Inferior parietal cortex (tissue), 1 donor: ENCODE measurements at regions not wholly inside any gene's neighbourhood (a gene's known extent, or its start where the extent isn't known, plus 50 kb on each side); places are given as distances from the start of the nearest gene placed in this dataset.
"Not testable (repeated sequence)": the region's sequence is repeated elsewhere in the genome, so short reads cannot be mapped to it uniquely, and the experiment has no call there.

Experiments
- DNase-seq: peaks from one replicate; pipeline ENCODE4 v3.0.0-alpha.2; 2016; ENCODE audit errors: extremely low spot score

DNA sequence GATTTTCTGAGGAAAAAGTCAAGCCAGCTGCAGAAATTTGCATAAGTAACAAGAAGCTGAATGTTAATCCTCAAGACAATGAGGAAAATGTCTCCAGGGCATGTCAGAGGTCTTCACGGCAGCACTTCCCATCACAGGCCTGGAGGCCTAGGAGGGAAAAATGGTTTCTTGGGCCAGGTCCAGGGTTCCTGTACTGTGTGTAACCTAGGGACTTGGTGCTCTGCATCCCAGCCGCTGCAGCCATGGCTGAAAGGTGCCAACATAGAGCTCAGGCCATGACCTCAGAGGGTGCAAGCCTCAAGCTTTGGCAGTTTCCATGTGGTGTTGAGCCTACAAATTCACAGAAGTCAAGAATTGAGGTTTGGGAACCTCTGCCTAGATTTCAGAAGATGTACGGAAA, 144.1 kb downstream of the AKR1D1 start:
- DNase-seq, result not testable (repeated sequence)

DNA sequence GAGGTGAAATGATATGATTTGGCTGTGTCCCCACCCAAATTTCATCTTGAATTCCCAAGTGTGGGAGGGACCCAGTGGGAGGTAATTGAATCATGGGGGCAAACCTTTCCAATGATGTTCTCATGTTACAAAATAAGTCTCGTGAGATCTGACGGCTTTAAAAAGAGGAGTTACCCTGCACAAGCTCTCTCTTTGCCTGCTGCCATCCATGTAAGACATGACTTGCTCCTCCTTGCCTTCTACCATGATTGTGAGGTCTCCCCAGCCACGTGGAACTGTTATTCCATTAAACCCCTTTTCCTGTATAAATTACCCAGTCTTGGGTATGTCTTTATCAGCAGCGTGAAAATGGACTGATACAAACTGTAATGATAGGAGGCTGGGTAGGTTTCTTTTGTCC, 145.1 kb downstream of the AKR1D1 start:
- DNase-seq, result not testable (repeated sequence)

DNA sequence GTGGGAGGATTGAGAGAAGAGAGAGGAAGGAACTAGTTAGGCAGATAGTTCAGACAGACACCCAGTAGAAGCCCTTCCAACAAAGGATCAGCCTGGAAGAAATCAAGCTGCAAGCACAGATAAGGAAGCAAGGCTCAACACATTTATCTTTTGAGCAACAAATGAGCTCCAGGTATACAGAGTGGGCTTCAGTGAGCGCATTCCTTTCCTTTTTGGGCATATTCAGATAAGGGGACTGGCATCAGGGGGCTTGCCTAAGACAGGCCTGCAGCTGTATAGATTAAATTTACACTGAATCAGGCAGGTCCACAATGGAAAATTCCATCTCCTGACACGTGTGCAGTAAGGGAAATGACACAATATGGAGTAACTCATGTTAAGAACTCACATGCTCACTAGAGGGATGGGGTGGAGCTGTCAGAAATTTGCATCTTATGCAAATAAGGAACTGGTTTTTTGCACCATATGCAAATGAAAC, 147.2 kb downstream of the AKR1D1 start:
- DNase-seq, result no peak

DNA sequence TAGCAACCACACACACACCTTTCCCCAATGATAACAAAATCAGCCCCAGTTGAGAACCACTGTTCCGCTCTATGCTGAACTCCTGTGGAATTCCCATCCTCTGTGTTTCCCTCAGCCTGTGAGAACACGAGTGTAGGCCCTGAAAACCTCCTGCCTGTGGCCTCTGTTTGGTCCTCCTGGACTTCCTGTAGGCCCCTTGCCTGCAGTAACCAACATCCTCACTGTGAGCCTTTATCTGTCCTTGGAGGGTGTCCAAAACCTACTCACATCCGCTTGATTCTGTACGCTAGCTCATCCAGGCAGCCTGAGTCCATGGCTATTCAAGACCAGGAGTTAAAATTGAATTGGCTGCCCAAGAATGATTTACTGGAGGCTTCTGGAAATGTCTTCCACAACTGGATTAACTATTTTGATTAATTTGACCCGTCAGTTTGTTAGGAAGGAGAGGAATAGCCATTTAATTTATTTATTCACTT, 149.8 kb downstream of the AKR1D1 start:
- no peak for DNase-seq

DNA sequence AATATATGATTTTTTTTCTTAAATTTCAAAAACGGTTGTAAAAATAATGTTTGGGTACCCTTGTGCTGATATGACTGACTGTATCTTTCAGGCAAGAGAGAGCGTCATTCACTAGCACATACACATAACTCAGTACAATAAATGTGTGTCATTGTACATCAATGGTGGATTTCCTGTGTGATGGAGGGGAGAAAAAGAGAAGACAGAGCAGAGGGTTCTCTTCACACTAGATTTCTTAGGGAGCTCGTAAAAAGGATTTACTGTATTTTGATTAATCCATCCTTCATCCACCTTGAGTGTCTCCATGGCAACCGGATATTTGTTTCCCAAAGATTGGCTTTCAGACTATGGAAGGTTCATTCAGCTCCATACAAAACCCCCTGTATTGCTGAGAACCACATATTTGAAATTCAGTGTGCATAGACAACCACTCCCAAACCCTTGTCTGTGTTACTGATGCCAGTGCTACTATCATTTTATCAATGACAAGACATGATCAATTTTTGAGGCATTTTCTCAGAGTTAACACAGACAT, 150.6 kb downstream of the AKR1D1 start:
- DNase-seq, result no peak

DNA sequence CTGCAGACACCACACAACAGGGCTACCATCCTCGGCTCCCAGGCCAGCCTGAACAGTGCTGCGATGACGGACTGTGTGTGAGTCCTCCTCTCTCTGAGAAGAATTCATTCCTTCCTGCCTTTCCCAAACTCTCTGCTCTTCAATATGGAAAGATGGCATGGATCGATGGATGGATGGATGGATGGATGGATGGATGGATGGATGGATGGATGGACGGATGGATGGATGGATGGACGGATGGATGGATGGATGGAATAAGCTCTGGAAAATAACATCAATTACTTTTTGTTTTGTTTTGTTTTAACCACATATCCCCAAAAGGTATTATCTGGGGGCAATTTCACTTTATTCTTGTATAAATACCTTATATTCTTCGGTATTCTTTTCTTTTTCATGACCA, 151.9 kb downstream of the AKR1D1 start:
- no peak for DNase-seq

DNA sequence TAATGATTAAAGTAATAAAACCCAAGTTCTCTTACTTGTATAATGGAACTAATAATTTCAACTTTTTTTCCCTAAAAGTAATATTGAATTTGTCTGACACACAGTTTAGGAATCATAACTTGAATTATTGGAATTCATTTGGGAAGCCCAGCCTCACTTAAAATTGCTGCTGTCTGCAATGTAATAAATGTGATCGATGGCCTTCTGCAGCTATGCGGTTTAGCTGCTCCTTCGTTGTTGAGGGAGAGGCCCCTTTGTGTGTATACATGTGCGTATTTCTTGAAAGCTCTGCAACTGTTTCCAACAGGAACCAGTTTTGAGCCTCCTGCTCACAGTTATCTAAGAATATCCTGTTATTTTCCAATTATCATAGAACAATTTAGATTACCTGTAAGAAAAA, 152.5 kb downstream of the AKR1D1 start:
- no peak for DNase-seq

DNA sequence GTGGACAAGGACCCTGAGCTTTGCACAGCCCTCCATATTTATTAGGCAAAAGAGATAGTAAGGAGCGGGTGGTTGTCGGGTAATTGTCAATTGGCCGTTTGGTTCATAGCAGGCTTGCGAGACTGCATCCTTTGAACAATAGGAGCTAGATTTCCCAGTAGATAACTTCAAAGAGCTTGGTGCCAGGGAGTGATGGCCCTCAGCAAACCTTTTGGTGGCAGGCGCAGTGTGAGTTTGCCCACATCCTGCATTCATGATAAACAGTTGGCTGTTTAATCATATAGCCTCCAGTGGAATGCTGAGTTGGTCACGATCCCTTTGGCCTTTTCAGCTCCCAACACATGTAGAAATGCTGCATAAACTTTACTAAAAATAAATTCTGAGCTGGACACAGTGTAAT, 156.9 kb downstream of the AKR1D1 start:
- DNase-seq, result no peak

DNA sequence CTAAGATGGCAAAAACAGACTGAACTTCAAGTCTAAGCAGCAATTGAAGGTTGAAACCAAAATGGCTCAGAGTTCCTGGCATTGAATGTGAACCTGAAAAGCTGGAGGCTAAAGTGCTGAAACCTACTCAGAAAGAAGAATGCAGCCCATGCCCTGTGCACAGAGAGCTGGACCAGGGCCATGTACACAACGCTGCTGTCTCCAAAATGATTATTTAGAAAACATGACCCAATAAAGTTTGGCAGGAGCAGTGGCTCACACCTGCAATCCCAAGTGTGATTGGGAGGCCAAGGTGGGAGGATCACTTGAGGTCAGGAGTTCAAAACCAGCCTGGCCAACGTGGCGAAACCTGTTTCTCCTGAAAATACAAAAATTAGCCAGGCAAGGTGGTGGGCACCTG, 158.9 kb downstream of the AKR1D1 start:
- DNase-seq, result no peak

DNA sequence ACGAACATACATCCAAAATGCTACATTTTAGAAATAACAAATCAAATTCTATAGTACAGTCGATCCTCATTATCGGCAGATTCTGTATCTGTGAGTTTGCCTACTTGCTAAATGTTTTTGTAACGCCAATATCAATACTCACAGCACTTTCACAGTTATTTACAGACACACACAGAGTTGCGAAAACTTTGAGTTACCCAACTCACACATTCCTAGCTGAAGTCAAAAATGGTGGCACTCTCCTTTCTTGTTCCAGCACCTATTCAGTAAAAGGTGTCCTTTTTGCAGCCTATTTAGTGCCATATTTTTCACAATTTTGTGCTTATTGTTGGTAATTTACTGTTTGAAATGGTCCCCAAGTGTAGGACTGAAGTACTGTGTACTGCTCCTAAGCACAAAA, 161.7 kb downstream of the AKR1D1 start:
- no peak for DNase-seq

DNA sequence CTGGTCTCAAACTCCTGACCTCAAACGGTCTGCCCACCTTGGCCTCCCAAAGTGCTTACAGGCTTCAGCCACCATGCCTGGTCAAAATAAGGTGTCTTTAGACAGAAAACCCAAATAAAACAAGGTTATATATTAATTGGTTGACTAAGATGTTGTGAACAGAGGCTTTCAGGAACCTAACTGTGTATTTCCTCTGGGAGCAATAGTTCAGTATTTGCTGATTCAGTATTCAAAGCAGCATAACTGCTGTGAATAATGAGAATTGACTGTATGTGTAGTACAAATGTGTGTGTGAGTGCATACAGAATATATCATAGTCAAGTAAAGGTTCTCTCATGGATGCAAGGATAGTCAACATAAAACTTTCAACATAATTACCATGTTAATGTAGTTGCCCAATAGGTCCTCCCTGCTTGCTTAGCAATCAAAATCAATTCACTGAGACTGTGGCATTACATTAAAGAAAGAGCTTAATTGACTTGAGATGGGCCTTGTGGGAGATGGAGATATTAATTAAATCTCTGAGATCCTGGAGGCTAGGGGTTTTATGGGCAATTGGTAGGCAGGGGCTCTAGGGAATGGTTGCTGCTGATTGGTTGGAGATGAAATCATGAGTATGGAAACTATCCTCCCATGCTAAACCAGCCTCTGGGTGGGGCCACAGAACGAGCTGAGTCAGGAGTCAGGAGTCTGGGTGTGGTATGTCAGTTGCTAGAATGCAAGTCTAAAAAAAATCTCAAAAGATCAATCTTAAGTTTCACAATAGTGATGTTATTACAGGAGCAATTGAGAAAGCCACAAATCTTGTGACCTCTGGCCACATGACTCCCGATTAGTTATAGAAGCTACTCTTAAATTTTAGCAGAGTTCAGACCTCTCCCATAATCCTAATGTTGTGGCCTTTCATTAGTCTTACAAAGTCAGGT, 162.7 kb downstream of the AKR1D1 start:
- no peak for DNase-seq

DNA sequence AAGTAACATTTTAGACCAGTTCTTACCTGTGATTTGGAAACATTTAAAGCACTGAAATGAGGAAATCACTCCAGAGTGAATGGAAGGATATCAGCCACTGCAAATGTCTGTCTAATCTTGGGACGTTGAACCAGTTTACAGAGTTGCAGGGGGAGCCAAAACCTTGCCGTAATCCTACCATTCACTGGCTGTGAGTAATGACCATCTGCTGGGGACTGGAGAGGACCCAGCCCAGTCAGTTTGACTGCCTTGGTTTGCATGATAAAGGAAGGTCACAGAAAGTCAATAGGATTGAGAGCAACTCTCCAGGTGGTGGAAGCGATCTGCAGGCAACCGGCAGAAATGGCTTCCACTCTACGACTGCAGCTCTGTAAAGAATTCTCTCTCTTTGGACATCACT, 167.2 kb downstream of the AKR1D1 start:
- DNase-seq, result peak; percentile 29

DNA sequence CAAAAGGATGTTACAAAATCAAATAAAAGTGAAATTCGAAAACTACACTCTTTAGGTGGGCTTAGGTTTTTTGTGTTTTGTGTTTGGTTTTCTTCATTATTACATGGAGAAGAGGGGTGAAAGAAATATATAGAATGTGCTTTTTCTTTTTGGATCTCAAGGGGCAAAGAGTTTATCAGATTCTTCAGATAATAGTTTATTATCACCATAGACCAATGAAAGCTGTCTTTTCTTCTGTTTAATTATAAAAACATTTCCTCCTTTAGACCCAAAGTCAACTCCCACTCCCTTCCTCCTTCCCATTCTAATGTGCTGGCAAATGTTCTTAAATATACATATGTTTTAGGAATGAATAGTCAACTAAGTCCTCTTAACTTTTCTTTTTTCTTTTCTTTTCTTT, 167.6 kb downstream of the AKR1D1 start:
- DNase-seq, result no peak

DNA sequence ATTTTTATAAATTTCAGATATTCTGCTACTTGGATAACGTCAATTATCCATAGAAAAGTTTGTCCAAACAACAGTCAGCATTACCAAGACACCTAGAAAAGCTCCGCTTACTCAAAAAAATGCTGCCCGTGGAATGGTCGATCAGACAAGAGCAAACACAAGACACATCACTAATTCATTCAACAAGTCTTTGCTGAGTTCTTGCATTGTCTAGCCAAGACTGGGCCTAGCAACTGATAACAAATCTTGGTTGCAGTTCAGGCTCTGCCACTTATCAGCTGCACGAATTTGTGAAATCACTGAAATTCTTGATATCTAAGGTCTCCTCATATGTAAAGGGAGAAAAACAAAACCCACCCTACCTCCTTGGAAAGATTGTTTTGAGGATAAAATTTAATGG, 168.3 kb downstream of the AKR1D1 start:
- no peak for DNase-seq

DNA sequence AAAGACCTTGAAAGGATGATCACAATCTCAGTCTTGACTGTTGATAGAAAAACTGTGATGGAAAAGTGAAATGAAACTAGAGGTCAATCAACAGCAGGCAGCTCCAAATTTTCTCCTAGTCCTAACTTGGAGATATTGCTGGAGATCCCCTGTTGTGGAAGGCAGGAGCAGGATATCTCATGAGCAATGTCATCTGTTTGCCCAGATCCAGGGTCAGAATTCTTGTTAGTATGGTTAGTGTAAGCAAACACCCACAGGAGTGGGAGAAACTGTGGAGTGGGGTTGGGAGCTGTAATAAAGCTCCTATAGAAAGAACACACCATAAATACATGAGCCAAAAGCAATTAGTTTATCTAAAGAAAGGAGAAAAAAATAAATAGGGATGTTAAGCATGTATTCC, 169.0 kb downstream of the AKR1D1 start:
- DNase-seq, result no peak

DNA sequence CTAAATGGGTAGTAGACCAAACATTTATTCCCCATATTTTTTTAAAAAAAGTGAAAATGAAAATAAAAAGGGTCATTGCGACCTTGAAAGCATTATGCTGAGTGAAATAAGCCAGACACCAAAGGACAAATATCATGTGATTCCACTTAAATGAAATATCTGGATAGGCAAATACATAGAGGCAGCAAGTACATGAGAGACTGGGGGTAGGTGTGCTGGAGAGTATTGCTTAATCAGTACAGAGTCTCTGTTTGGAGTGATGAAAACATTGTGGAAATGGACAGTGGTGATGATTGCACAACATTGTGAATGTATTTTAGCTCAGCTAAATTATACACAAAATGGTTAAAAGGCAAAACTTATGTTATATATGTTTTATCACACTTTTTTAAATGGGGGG, 169.4 kb downstream of the AKR1D1 start:
- no peak for DNase-seq

DNA sequence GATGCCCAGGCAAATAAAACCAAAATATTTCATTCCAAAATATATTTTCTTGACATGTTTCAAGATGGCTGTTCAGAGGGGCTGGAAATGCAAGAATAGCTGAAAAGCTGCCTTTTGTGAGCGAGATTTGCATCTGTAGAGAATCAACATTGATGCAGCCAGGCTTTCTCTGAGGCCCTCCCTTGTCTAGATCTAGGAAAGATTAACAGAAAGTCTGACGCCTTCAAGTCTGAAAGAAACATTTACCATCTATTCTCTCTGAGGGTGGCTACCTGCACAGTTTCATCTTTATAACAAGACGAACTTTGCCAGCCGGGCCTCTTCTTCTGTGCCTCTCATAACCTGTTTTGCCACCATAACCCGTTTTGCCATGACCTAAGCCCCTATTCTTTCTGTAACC, 170.2 kb downstream of the AKR1D1 start:
- DNase-seq, result no peak

DNA sequence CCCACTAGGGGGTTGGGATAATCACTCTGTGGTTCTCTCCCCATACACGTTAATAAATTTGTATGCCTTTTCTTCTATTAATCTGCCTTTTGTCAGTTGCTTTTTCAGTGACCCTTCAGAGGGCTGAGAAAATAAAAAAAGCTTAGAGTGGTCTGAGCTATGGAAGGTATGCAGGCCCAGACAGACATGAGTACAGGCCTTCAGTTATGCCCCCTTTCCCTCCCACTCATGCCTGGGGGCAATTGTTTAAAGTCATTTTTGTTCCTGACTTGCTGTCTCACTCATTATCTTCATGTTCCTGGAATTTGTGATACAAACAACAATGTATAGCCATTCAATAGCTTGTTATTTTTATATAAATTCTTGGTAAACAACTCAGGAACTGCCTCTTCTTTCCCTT, 170.8 kb downstream of the AKR1D1 start:
- no peak for DNase-seq

DNA sequence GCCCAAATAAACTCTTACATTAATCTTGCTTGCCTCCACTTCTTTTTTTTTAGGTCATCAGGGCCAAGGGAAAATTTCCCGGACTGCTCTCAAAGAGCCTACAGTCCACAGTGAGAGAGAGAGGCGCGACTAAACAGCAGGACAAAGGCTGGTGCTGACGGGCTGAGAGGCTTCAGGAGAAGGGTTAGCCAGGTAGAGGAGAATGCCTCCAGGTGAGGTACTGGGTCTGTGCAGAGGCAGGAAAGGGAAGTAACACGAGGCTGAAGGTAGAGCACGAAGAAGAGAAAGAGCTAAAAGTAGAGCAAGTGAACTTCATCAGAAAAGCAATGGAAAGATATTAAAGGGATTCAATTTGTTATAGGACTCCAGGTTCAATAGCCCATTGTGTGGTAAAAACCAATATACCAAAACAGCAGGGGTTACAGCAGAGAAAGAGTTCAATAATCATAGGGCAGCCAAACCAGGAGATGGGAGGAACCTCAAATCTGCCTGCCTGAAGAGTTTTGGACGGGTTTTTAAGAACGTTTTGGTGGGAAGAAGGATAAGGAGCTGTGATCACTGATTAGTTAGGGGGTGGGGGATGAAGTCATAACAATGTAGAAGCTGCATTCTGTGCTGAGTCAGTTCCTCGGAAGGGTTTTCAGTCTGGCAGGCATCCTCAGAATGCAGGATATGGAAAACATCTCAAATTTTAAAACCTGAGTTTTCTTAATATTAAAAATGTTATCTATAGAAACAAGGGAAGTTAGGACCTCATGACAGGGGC, 171.5 kb downstream of the AKR1D1 start:
- no peak for DNase-seq

DNA sequence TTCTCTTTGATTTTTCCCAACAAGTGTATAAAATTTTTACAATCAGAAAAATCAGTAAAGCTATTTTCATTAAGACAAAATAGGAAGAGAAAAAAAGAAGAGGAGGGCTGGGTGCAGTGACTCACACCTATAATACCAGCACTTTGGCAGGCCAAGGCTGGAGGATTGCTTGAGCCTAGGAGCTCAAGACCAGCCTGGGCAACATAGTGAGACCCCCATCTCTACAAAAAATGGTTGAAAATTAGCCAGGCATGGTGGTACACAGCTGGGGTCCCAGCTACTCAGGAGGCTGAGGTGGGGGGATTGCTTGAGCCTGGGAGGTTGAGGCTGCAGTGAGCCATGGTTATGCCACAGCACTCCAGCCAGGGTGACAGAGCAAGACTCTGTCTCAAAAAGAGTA, 172.3 kb downstream of the AKR1D1 start:
- no peak for DNase-seq

DNA sequence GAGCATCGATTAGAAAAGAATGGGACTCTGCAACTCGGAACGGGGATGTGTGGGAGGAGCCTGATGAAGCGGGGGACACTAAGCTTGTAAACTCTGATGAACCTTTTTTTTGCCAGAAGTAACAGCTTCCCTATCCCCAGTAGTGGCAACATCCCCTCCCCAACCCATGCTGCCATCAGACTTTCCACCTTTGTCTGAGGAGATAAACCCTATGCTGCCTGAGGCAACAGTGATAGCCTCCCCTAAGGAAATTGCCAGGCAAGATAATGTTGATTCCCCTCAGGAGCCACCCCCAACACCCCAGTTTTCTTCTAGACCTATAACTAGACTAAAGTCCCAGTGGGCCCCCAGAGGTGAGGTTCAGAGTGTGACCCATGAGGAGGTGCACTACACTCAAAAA, 173.7 kb downstream of the AKR1D1 start:
- DNase-seq, result no peak

DNA sequence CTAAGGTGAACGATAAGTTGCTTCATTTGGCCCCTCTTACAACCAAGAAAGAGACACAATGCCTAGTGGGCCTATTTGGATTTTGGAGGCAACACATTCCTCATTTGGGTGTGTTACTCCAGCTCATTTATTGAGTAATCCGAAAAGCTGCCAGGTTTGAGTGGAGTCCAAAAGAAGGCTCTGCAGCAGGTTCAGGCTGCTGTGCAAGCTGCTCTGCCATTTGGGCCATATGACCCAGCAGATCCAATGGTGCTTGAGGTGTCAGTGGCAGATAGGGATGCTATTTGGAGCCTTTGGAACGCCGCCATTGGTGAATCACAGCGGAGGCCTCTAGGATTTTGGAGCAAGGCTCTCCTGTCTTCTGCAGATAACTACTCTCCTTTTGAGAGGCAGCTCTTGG, 176.4 kb downstream of the AKR1D1 start:
- DNase-seq, result not testable (repeated sequence)

DNA sequence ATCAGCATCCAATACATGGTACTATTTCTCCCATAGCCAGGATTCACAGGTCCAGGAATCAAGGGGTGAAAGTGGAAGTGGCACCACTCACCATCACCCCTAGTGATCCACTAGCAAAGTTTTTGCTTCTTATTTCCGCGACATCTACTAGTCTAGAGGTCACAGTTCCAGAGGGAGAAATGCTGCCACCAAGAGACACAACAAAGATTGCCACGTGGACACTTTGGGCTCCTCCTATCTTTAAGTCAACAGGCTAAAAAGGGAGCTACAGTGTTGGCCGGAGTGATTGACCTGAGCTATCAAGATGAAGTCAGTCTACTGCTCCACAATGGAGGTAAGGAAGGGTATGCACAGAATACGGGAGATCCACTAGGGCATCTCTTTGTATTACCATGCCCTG, 178.2 kb downstream of the AKR1D1 start:
- no peak for DNase-seq
